H9 (cell line): ENCODE measurements at regions not wholly inside any gene's neighbourhood (a gene's known extent, or its start where the extent isn't known, plus 50 kb on each side); places are given as distances from the start of the nearest gene placed in this dataset.

Experiments used
- DNase-seq: peaks from one replicate; pipeline ENCODE4 v3.0.0-alpha.2; 2017
- H2AFZ ChIP-seq: one replicate; pipeline ENCODE4 v1.6.1; 2013; ENCODE audit warnings: mild to moderate bottlenecking, low read length, control low read depth, moderate library complexity
- H2AK5ac ChIP-seq: 2 replicates; pipeline ENCODE4 v1.6.1; 2013; ENCODE audit warnings: low read length, control low read depth, mixed read lengths; ENCODE audit not compliant: insufficient read length
- H2BK120ac ChIP-seq: one replicate; pipeline ENCODE4 v1.6.1; 2013; ENCODE audit warnings: low read depth, mild to moderate bottlenecking, low read length, control low read depth, inconsistent platforms; ENCODE audit not compliant: poor library complexity, severe bottlenecking
- H2BK12ac ChIP-seq: 2 replicates; pipeline ENCODE4 v1.6.1; 2013; ENCODE audit warnings: low read length, control low read depth, mixed read lengths, low read depth; ENCODE audit not compliant: insufficient read length
- H2BK15ac ChIP-seq: 2 replicates; pipeline ENCODE4 v1.6.1; 2013; ENCODE audit warnings: low read depth, low read length, control low read depth
- H2BK20ac ChIP-seq: one replicate; pipeline ENCODE4 v1.6.1; 2013; ENCODE audit warnings: low read depth, mild to moderate bottlenecking, low read length, control low read depth, inconsistent platforms; ENCODE audit not compliant: poor library complexity, severe bottlenecking
- H2BK5ac ChIP-seq: 2 replicates; pipeline ENCODE4 v1.6.1; 2013; ENCODE audit warnings: low read length, control low read depth, mixed read lengths; ENCODE audit not compliant: insufficient read length
- H3K14ac ChIP-seq: 2 replicates; pipeline ENCODE4 v1.6.1; 2013; ENCODE audit warnings: low read length, control low read depth; ENCODE audit not compliant: insufficient read depth
- H3K18ac ChIP-seq: 2 replicates; pipeline ENCODE4 v1.6.1; 2013; ENCODE audit warnings: low read depth, mild to moderate bottlenecking, mixed read lengths, low read length, control low read depth; ENCODE audit not compliant: insufficient read length
- H3K23ac ChIP-seq: 2 replicates; pipeline ENCODE4 v1.6.1; 2013; ENCODE audit warnings: low read length, control low read depth, mixed read lengths, low read depth; ENCODE audit not compliant: insufficient read length
- H3K23me2 ChIP-seq: 2 replicates; pipeline ENCODE4 v1.6.1; 2013; ENCODE audit warnings: low read depth, mild to moderate bottlenecking, mixed read lengths, low read length, control low read depth; ENCODE audit not compliant: insufficient read length, poor library complexity, severe bottlenecking
- H3K27ac ChIP-seq: 2 replicates; pipeline ENCODE4 v1.5.1; 2013; ENCODE audit warnings: low read length, control low read depth, mixed read lengths, low read depth; ENCODE audit not compliant: insufficient read length
- H3K27me3 ChIP-seq: 2 replicates; pipeline ENCODE4 v1.6.1; 2013; ENCODE audit warnings: low read length, control low read depth, inconsistent platforms; ENCODE audit not compliant: insufficient read depth
- H3K4ac ChIP-seq: 2 replicates; pipeline ENCODE4 v1.6.1; 2013; ENCODE audit warnings: low read depth, mild to moderate bottlenecking, control low read depth, inconsistent platforms, low read length, moderate library complexity
- H3K4me1 ChIP-seq: 2 replicates; pipeline ENCODE4 v1.6.1; 2013; ENCODE audit warnings: low read length, control low read depth, inconsistent platforms; ENCODE audit not compliant: insufficient read depth
- H3K4me2 ChIP-seq: 2 replicates; pipeline ENCODE4 v1.6.1; 2013; ENCODE audit warnings: low read length, control low read depth, mixed read lengths; ENCODE audit not compliant: insufficient read length, insufficient read depth
- H3K56ac ChIP-seq: 2 replicates; pipeline ENCODE4 v1.6.1; 2013; ENCODE audit warnings: low read depth, mild to moderate bottlenecking, mixed read lengths, low read length, control low read depth; ENCODE audit not compliant: insufficient read length
- H3K79me1 ChIP-seq: 2 replicates; pipeline ENCODE4 v1.6.1; 2013; ENCODE audit warnings: low read depth, mild to moderate bottlenecking, moderate library complexity, low read length, control low read depth, inconsistent platforms; ENCODE audit not compliant: insufficient read depth, poor library complexity, severe bottlenecking
- H3K79me2 ChIP-seq: 2 replicates; pipeline ENCODE4 v1.6.1; 2013; ENCODE audit warnings: low read length, control low read depth, inconsistent platforms; ENCODE audit not compliant: insufficient read depth
- H3K9ac ChIP-seq: 2 replicates; pipeline ENCODE4 v1.6.1; 2013; ENCODE audit warnings: low read length, control low read depth, mixed read lengths; ENCODE audit not compliant: insufficient read length; ENCODE audit errors: extremely low read depth
- H3K9me3 ChIP-seq: one replicate; pipeline ENCODE4 v1.6.1; 2013; ENCODE audit warnings: low read depth, low read length, inconsistent platforms; ENCODE audit not compliant: control insufficient read depth
- H3T11ph ChIP-seq: one replicate; pipeline ENCODE4 v1.6.1; 2013; ENCODE audit warnings: mild to moderate bottlenecking, low read length, control low read depth, inconsistent platforms
- H4K20me1 ChIP-seq: one replicate; pipeline ENCODE4 v1.6.1; 2013; ENCODE audit not compliant: control insufficient read depth, insufficient read length, insufficient read depth
- H4K5ac ChIP-seq: 2 replicates; pipeline ENCODE4 v1.6.1; 2013; ENCODE audit warnings: low read depth, mild to moderate bottlenecking, mixed read lengths, low read length, control low read depth; ENCODE audit not compliant: insufficient read length
- H4K8ac ChIP-seq: replicated peaks from 2 replicates; pipeline ENCODE4 v1.6.1; 2013; ENCODE audit warnings: low read length, control low read depth, mixed read lengths, low read depth; ENCODE audit not compliant: insufficient read length
- H4K91ac ChIP-seq: 2 replicates; pipeline ENCODE4 v1.6.1; 2013; ENCODE audit warnings: low read depth, mild to moderate bottlenecking, moderate library complexity, mixed read lengths, low read length, control low read depth; ENCODE audit not compliant: insufficient read length
- H3K27ac Mint-ChIP-seq, 3 experiments: 2 replicates in 2 of 3; 3 replicates in 1 of 3; pipeline ENCODE4 v1.8.0; 2020 to 2021; ENCODE audit warnings: mixed read lengths in 3 of 3, mild to moderate bottlenecking in 1 of 3, moderate library complexity in 1 of 3
- H3K27me3 Mint-ChIP-seq: 2 replicates; pipeline ENCODE4 v1.8.0; 2021; ENCODE audit warnings: low read depth, mild to moderate bottlenecking, moderate library complexity, mixed read lengths
- H3K36me3 Mint-ChIP-seq, 3 experiments: 2 replicates in 2 of 3; 3 replicates in 1 of 3; pipeline ENCODE4 v1.8.0; 2020 to 2021; ENCODE audit warnings: low read depth in 3 of 3, mixed read lengths in 3 of 3; ENCODE audit not compliant: insufficient read depth in 1 of 3
- H3K4me1 Mint-ChIP-seq, 2 experiments: 2 replicates each; pipeline ENCODE4 v1.8.0; 2020; ENCODE audit warnings: mixed read lengths in 2 of 2
- H3K4me3 Mint-ChIP-seq, 2 experiments: 2 replicates in 1 of 2; 3 replicates in 1 of 2; pipeline ENCODE4 v1.8.0; 2020 to 2021; ENCODE audit warnings: mild to moderate bottlenecking in 2 of 2, mixed read lengths in 2 of 2, moderate library complexity in 1 of 2
- H3K9me3 Mint-ChIP-seq, 2 experiments: 2 replicates in 1 of 2; 3 replicates in 1 of 2; pipeline ENCODE4 v1.8.0; 2020; ENCODE audit warnings: mild to moderate bottlenecking in 2 of 2, mixed read lengths in 2 of 2, moderate library complexity in 1 of 2
- CTCF ChIP-seq: fragments of 200-600 bp; sonication (generic); conservative IDR thresholded peaks from 3 replicates; pipeline ENCODE4 v1.8.0; 2021; ENCODE audit warnings: antibody characterized with exemption, mild to moderate bottlenecking
- WGBS: extraction: QIAGEN DNeasy Blood & Tissue Kit; methylation state at CpG from one replicate; pipeline ENCODE4 v1.1.7; 2013; ENCODE audit warnings: missing lambda C conversion rate, low lambda C conversion rate, mixed read lengths; ENCODE audit not compliant: insufficient read length; ENCODE audit errors: extremely low coverage; 5-methylcytosine and 5-hydroxymethylcytosine counted together

- no peak overlapping the region for H3K18ac ChIP-seq
Observed at GRCh38 chr6:168825226-168826077, 384.5 kb downstream of the SMOC2 start.

More at GRCh38 chr6:168825226-168826077, 384.5 kb downstream of the SMOC2 start:
- H3K14ac ChIP-seq, result no peak overlapping the region
- H3K23me2 ChIP-seq, result no peaks in the 10 kb centered on the region
- H4K20me1 ChIP-seq, result no peaks in the 10 kb centered on the region
- no peak overlapping the region for H2BK12ac ChIP-seq
- H3K4me2 ChIP-seq, result no peak overlapping the region
- H2BK120ac ChIP-seq, result no peak overlapping the region
- H4K8ac ChIP-seq, result no peak overlapping the region
- Mint-ChIP-seq H3K27me3 (no peaks in the 10 kb centered on the region; the same call in 1 of the 2 replicates), H3K4me3 (no peak overlapping the region), H3K27ac (no peak overlapping the region), H3K36me3 (no peaks in the 10 kb centered on the region; a peak in 1 of 7 replicates), H3K4me1 (peaks cover 18 to 23% of the 10 kb centered on the region in 2 experiments), H3K9me3 (no peaks in the 10 kb centered on the region)
- no peak overlapping the region for H2AFZ ChIP-seq
- no peak overlapping the region for H2AK5ac ChIP-seq
- no peak overlapping the region for H3T11ph ChIP-seq
- H4K91ac ChIP-seq, result no peak overlapping the region
- H3K9ac ChIP-seq, result no peak overlapping the region
- no peak for DNase-seq
- H2BK15ac ChIP-seq, result no peak overlapping the region
- H3K4me1 ChIP-seq, result peaks cover 2% of the 10 kb centered on the region; the same call in 1 of the 2 replicates
- no CpG with 5 or more reads among the region's 68 CpGs for WGBS
- no peaks in the 10 kb centered on the region for H3K79me1 ChIP-seq
- TF ChIP-seq CTCF, result no peak
- no peak overlapping the region for H3K4ac ChIP-seq
- H3K23ac ChIP-seq, result no peak overlapping the region
- no peaks in the 10 kb centered on the region for H3K79me2 ChIP-seq
- H3K56ac ChIP-seq, result no peak overlapping the region
- no peaks in the 10 kb centered on the region for H3K9me3 ChIP-seq
- H2BK20ac ChIP-seq, result no peak overlapping the region
- H3K27ac ChIP-seq, result no peak overlapping the region
- no peaks in the 10 kb centered on the region for H3K27me3 ChIP-seq
- H4K5ac ChIP-seq, result no peak overlapping the region
- no peak overlapping the region for H2BK5ac ChIP-seq
